ENCODE measurements at regions not wholly inside any gene's neighbourhood (a gene's known extent, or its start where the extent isn't known, plus 50 kb on each side); places are given as distances from the start of the nearest gene placed in this dataset.

- intact Hi-C loops (cut with micrococcal nuclease): no loop called here
- no peak overlapping the region for H2AFZ ChIP-seq (replicated peaks; ENCODE audit: low read length, poor library complexity)
- H3K4me2 ChIP-seq (ENCODE audit: low read depth, low read length): no peak overlapping the region
- H3K4me1 ChIP-seq (ENCODE audit: control insufficient read depth, insufficient read depth, low read length): no peaks in the 10 kb centered on the region
- no peaks in the 10 kb centered on the region for H3K79me1 ChIP-seq (ENCODE audit: low read depth in 1 of 2, low read length in 2 of 2)
- H4K5ac ChIP-seq (ENCODE audit: low read depth, low read length): no peak overlapping the region
- H3K9me3 ChIP-seq (ENCODE audit: control insufficient read depth, insufficient read depth, low read length): no peaks in the 10 kb centered on the region
- H4K8ac ChIP-seq (ENCODE audit: low read depth in 2 of 2, low read length in 2 of 2): no peak overlapping the region
- ChIA-PET CTCF (no interaction called here), POLR2A (ENCODE audit: unreplicated experiment) (no interaction called here)
- no peak overlapping the region for H2BK120ac ChIP-seq (ENCODE audit: low read depth, low read length)
- H3K4ac ChIP-seq (ENCODE audit: low read depth, low read length): no peak overlapping the region
- no peak overlapping the region for H3K23ac ChIP-seq (ENCODE audit: low read depth, low read length)
- in situ Hi-C loops (cut with MboI; ENCODE audit: low sequenced_read_pairs): no loop called here
- no peaks in the 10 kb centered on the region for H3K9me1 ChIP-seq (ENCODE audit: insufficient read depth, low read length)
- no peaks in the 10 kb centered on the region for H3K36me3 ChIP-seq (ENCODE audit: control insufficient read depth, insufficient read depth, low read length)
- peak; percentile 66 for DNase-seq
- H4K91ac ChIP-seq (ENCODE audit: insufficient read depth, low read depth, low read length): no peak overlapping the region
- peak; percentile 70 for ATAC-seq (ENCODE audit: low read depth)
- no peaks in the 10 kb centered on the region for H4K20me1 ChIP-seq (ENCODE audit: insufficient read depth, low read length)
- BruUV-seq (replicated peaks): no TSS peak
- TF ChIP-seq FOS (IDR thresholded peaks at IDR 0.05; ENCODE audit: low read depth, low read length) (0 out of 2 replicates have a peak, but pooled peaks have one; percentile 24), USF2 (IDR thresholded peaks at IDR 0.05; ENCODE audit: low read depth, low read length) (no peak)
- peak overlapping the region; percentile 33 for H2BK5ac ChIP-seq (ENCODE audit: low read depth, low read length, poor library complexity, severe bottlenecking)
- dilution Hi-C loops (cut with HindIII; ENCODE audit: low sequenced_read_pairs, unreplicated experiment): no loop called here
- no CpG with 5 or more reads among the region's 1 CpG for WGBS, 2 experiments (ENCODE audit: extremely low coverage in 2 of 2, insufficient read length in 1 of 2)
- H2BK15ac ChIP-seq (ENCODE audit: low read depth, low read length): no peak overlapping the region
- H2AK5ac ChIP-seq (ENCODE audit: low read depth, low read length): no peak overlapping the region
- no peak overlapping the region for H3K56ac ChIP-seq (ENCODE audit: extremely low read depth, insufficient read depth, low read length)
- H3K9ac ChIP-seq (ENCODE audit: low read depth, low read length): no peak overlapping the region
- no peak overlapping the region; the same call in 1 of the 2 replicates for H3K27ac ChIP-seq (ENCODE audit: insufficient read depth, low read length)
- H2BK20ac ChIP-seq (ENCODE audit: low read depth, low read length): no peak overlapping the region
- no peaks in the 10 kb centered on the region for H3K27me3 ChIP-seq (ENCODE audit: control insufficient read depth, insufficient read depth, low read length)
- no peak overlapping the region for H3K18ac ChIP-seq (ENCODE audit: low read depth, low read length)
- H2AK9ac ChIP-seq (replicated peaks; ENCODE audit: low read depth, low read length, poor library complexity): no peak overlapping the region
- H3K14ac ChIP-seq (replicated peaks; ENCODE audit: low read depth, low read length): no peak overlapping the region
- no peak overlapping the region for H3K4me3 ChIP-seq (ENCODE audit: insufficient read depth, low read depth, low read length)
These were observed 1483.5 kb downstream of the MRPL39 start for GRCh38 chr21:24123785-24124184.

All from IMR-90 (cell line).